ENCODE measurements at regions not wholly inside any gene's neighbourhood (a gene's known extent, or its start where the extent isn't known, plus 50 kb on each side); places are given as distances from the start of the nearest gene placed in this dataset.

- Histone ChIP-seq H3K4me3 (ENCODE audit: low read depth in 1 of 2, low read length in 2 of 2) (no peak overlapping the region), H3K4me1 (ENCODE audit: control insufficient read depth in 1 of 2, insufficient read depth in 2 of 2, low read length in 2 of 2) (no peaks in the 10 kb centered on the region), H3K27ac (ENCODE audit: low read length) (no peak overlapping the region), H3K36me3 (ENCODE audit: control insufficient read depth in 1 of 2, insufficient read depth in 2 of 2, low read length in 2 of 2) (no peaks in the 10 kb centered on the region), H3K9me3 (ENCODE audit: control insufficient read depth in 1 of 2, low read length in 2 of 2) (peaks cover 10 to 24% of the 10 kb centered on the region in 2 donors), H3K27me3 (ENCODE audit: low read depth, low read length) (no peaks in the 10 kb centered on the region)
These were observed 300.0 kb upstream of the ALG10B start for GRCh38 chr12:38016602-38017001.

GRCh38 chr12:38025916-38026315, 290.7 kb upstream of the ALG10B start:
- H3K9me3 ChIP-seq (ENCODE audit: control insufficient read depth in 1 of 2, low read length in 2 of 2) = peaks cover 11 to 34% of the 10 kb centered on the region in 2 donors
- H3K36me3 ChIP-seq (ENCODE audit: control insufficient read depth in 1 of 2, insufficient read depth in 2 of 2, low read length in 2 of 2) = no peaks in the 10 kb centered on the region
- no peaks in the 10 kb centered on the region for H3K4me1 ChIP-seq (ENCODE audit: control insufficient read depth in 1 of 2, insufficient read depth in 2 of 2, low read length in 2 of 2)
- no peak overlapping the region for H3K27ac ChIP-seq (ENCODE audit: low read length)
- H3K27me3 ChIP-seq (ENCODE audit: low read depth, low read length) = no peaks in the 10 kb centered on the region
- no peak overlapping the region for H3K4me3 ChIP-seq (ENCODE audit: low read depth in 1 of 2, low read length in 2 of 2)

DNA sequence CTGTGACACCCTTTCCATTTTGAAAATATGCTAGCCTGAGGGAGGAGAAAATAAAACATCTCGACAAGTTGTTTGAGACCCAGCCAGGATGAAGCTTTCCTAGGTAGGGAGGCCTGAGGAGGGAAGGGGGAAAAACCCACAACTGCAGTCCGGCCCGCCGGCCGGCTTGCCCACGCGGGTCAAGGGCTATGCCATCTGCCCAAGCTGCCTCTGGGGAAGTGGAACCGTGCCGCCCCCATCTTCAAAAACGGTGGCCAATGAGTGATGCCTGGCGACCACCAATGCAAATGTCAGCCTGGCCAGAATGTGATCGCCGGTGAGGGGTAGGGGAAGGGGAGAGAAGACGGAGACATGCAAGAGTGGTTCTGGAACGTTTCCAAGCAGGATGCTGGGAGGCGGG, 263.5 kb upstream of the ALG10B start:
- H3K4me3 ChIP-seq (ENCODE audit: low read depth in 1 of 2, low read length in 2 of 2) = no peak overlapping the region
- H3K27me3 ChIP-seq (ENCODE audit: low read depth, low read length) = no peaks in the 10 kb centered on the region
- no peaks in the 10 kb centered on the region for H3K4me1 ChIP-seq (ENCODE audit: control insufficient read depth in 1 of 2, insufficient read depth in 2 of 2, low read length in 2 of 2)
- H3K9me3 ChIP-seq (ENCODE audit: control insufficient read depth in 1 of 2, low read length in 2 of 2) = peaks cover 0 to 35% of the 10 kb centered on the region in 2 donors
- no peaks in the 10 kb centered on the region for H3K36me3 ChIP-seq (ENCODE audit: control insufficient read depth in 1 of 2, insufficient read depth in 2 of 2, low read length in 2 of 2)
- H3K27ac ChIP-seq (ENCODE audit: low read length) = no peak overlapping the region

- Histone ChIP-seq H3K27me3 (ENCODE audit: low read depth, low read length) (no peaks in the 10 kb centered on the region), H3K4me1 (ENCODE audit: control insufficient read depth in 1 of 2, insufficient read depth in 2 of 2, low read length in 2 of 2) (no peaks in the 10 kb centered on the region), H3K27ac (ENCODE audit: low read length) (no peak overlapping the region), H3K36me3 (ENCODE audit: control insufficient read depth in 1 of 2, insufficient read depth in 2 of 2, low read length in 2 of 2) (no peaks in the 10 kb centered on the region), H3K4me3 (ENCODE audit: low read depth in 1 of 2, low read length in 2 of 2) (no peak overlapping the region), H3K9me3 (ENCODE audit: control insufficient read depth in 1 of 2, low read length in 2 of 2) (peaks cover 0 to 35% of the 10 kb centered on the region in 2 donors)
These were observed 262.7 kb upstream of the ALG10B start for GRCh38 chr12:38053655-38054464.

- Histone ChIP-seq H3K4me1 (ENCODE audit: control insufficient read depth in 1 of 2, insufficient read depth in 2 of 2, low read length in 2 of 2) (no peaks in the 10 kb centered on the region), H3K27me3 (ENCODE audit: low read depth, low read length) (no peaks in the 10 kb centered on the region), H3K36me3 (ENCODE audit: control insufficient read depth in 1 of 2, insufficient read depth in 2 of 2, low read length in 2 of 2) (no peaks in the 10 kb centered on the region), H3K27ac (ENCODE audit: low read length) (no peak overlapping the region), H3K9me3 (ENCODE audit: control insufficient read depth in 1 of 2, low read length in 2 of 2) (peaks cover 0 to 32% of the 10 kb centered on the region in 2 donors), H3K4me3 (ENCODE audit: low read depth in 1 of 2, low read length in 2 of 2) (no peak overlapping the region)
These were observed 259.6 kb upstream of the ALG10B start for GRCh38 chr12:38056701-38057689.

- Histone ChIP-seq H3K9me3 (ENCODE audit: control insufficient read depth in 1 of 2, low read length in 2 of 2) (peaks cover 0 to 8% of the 10 kb centered on the region in 2 donors), H3K4me1 (ENCODE audit: control insufficient read depth in 1 of 2, insufficient read depth in 2 of 2, low read length in 2 of 2) (no peaks in the 10 kb centered on the region), H3K36me3 (ENCODE audit: control insufficient read depth in 1 of 2, insufficient read depth in 2 of 2, low read length in 2 of 2) (no peaks in the 10 kb centered on the region), H3K27me3 (ENCODE audit: low read depth, low read length) (no peaks in the 10 kb centered on the region), H3K27ac (ENCODE audit: low read length) (no peak overlapping the region), H3K4me3 (ENCODE audit: low read depth in 1 of 2, low read length in 2 of 2) (no peak overlapping the region)
These were observed 216.9 kb upstream of the ALG10B start for GRCh38 chr12:38099686-38100085.

DNA sequence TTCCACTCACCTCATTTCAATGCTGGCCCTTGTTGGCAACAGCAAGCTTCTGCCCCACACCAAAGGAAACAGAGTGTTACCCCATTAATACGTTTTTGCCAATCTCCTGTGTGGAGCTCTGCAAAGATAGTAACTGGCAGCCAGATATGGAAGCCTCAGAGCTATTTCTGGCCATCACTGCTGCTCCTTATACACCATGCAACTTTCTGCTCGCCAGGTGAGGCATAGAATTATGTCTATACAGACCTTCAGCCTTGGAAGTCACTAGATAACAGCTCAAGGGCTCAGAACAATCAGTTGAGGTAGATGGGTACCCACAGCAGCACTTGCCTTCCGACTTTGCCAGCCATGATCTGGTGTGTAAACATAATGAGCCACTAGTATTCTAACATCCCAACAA, 214.8 kb upstream of the ALG10B start:
- Histone ChIP-seq H3K27ac (ENCODE audit: low read length) (no peak overlapping the region), H3K9me3 (ENCODE audit: control insufficient read depth in 1 of 2, low read length in 2 of 2) (peaks cover 0 to 11% of the 10 kb centered on the region in 2 donors), H3K27me3 (ENCODE audit: low read depth, low read length) (no peaks in the 10 kb centered on the region), H3K4me3 (ENCODE audit: low read depth in 1 of 2, low read length in 2 of 2) (no peak overlapping the region), H3K4me1 (ENCODE audit: control insufficient read depth in 1 of 2, insufficient read depth in 2 of 2, low read length in 2 of 2) (no peaks in the 10 kb centered on the region), H3K36me3 (ENCODE audit: control insufficient read depth in 1 of 2, insufficient read depth in 2 of 2, low read length in 2 of 2) (no peaks in the 10 kb centered on the region)

GRCh38 chr12:38102197-38102596, 214.4 kb upstream of the ALG10B start:
- Histone ChIP-seq H3K4me1 (ENCODE audit: control insufficient read depth in 1 of 2, insufficient read depth in 2 of 2, low read length in 2 of 2) (no peaks in the 10 kb centered on the region), H3K27me3 (ENCODE audit: low read depth, low read length) (no peaks in the 10 kb centered on the region), H3K9me3 (ENCODE audit: control insufficient read depth in 1 of 2, low read length in 2 of 2) (peaks cover 0 to 11% of the 10 kb centered on the region in 2 donors), H3K27ac (ENCODE audit: low read length) (no peak overlapping the region), H3K4me3 (ENCODE audit: low read depth in 1 of 2, low read length in 2 of 2) (no peak overlapping the region), H3K36me3 (ENCODE audit: control insufficient read depth in 1 of 2, insufficient read depth in 2 of 2, low read length in 2 of 2) (no peaks in the 10 kb centered on the region)

- H3K27ac ChIP-seq (ENCODE audit: low read length) = no peak overlapping the region
- H3K4me3 ChIP-seq (ENCODE audit: low read depth in 1 of 2, low read length in 2 of 2) = no peak overlapping the region
- no peaks in the 10 kb centered on the region for H3K27me3 ChIP-seq (ENCODE audit: low read depth, low read length)
- peaks cover 0 to 2% of the 10 kb centered on the region in 2 donors for H3K9me3 ChIP-seq (ENCODE audit: control insufficient read depth in 1 of 2, low read length in 2 of 2)
- H3K36me3 ChIP-seq (ENCODE audit: control insufficient read depth in 1 of 2, insufficient read depth in 2 of 2, low read length in 2 of 2) = no peaks in the 10 kb centered on the region
- no peaks in the 10 kb centered on the region for H3K4me1 ChIP-seq (ENCODE audit: control insufficient read depth in 1 of 2, insufficient read depth in 2 of 2, low read length in 2 of 2)
These were observed 206.4 kb upstream of the ALG10B start for GRCh38 chr12:38110026-38110699.

GRCh38 chr12:38113991-38114390, 202.6 kb upstream of the ALG10B start:
- Histone ChIP-seq H3K4me1 (ENCODE audit: control insufficient read depth in 1 of 2, insufficient read depth in 2 of 2, low read length in 2 of 2) (no peaks in the 10 kb centered on the region), H3K27me3 (ENCODE audit: low read depth, low read length) (no peaks in the 10 kb centered on the region), H3K4me3 (ENCODE audit: low read depth in 1 of 2, low read length in 2 of 2) (no peak overlapping the region), H3K27ac (ENCODE audit: low read length) (no peak overlapping the region), H3K36me3 (ENCODE audit: control insufficient read depth in 1 of 2, insufficient read depth in 2 of 2, low read length in 2 of 2) (no peaks in the 10 kb centered on the region), H3K9me3 (ENCODE audit: control insufficient read depth in 1 of 2, low read length in 2 of 2) (no peaks in the 10 kb centered on the region)

- H3K9me3 ChIP-seq (ENCODE audit: control insufficient read depth in 1 of 2, low read length in 2 of 2) = no peaks in the 10 kb centered on the region
- no peak overlapping the region for H3K4me3 ChIP-seq (ENCODE audit: low read depth in 1 of 2, low read length in 2 of 2)
- no peak overlapping the region for H3K27ac ChIP-seq (ENCODE audit: low read length)
- no peaks in the 10 kb centered on the region for H3K27me3 ChIP-seq (ENCODE audit: low read depth, low read length)
- no peaks in the 10 kb centered on the region for H3K36me3 ChIP-seq (ENCODE audit: control insufficient read depth in 1 of 2, insufficient read depth in 2 of 2, low read length in 2 of 2)
- no peaks in the 10 kb centered on the region for H3K4me1 ChIP-seq (ENCODE audit: control insufficient read depth in 1 of 2, insufficient read depth in 2 of 2, low read length in 2 of 2)
These were observed 199.6 kb upstream of the ALG10B start for GRCh38 chr12:38116968-38117367.

Measured in muscle layer of duodenum (tissue), 2 donors.